GM23338 (cell line): ENCODE measurements at regions not wholly inside any gene's neighbourhood (a gene's known extent, or its start where the extent isn't known, plus 50 kb on each side); places are given as distances from the start of the nearest gene placed in this dataset.

ENCODE experiments used
- CREB1 ChIP-seq: fragments of 250-450 bp; sonication (Bioruptor Pico); IDR thresholded peaks from 2 replicates; pipeline ENCODE4 v1.5.0; 2020; ENCODE audit warnings: low read depth, mild to moderate bottlenecking, moderate library complexity
- CTCF ChIP-seq, 2 experiments: fragments of 200-600 bp in 1 of 2; sonication (generic) in 1 of 2; conservative IDR thresholded peaks; 2 replicates each; pipeline versions ENCODE4 v1.5.1 to v1.6.1; 2016 to 2017; ENCODE audit warnings: antibody characterized with exemption in 2 of 2, low read depth in 2 of 2, mild to moderate bottlenecking in 2 of 2, moderate library complexity in 1 of 2
- ETS1 ChIP-seq: IDR thresholded peaks from 2 replicates; pipeline ENCODE4 v1.6.1; 2016; ENCODE audit warnings: antibody characterized with exemption
- EZH2 ChIP-seq: fragments of 200-600 bp; sonication (generic); IDR thresholded peaks from one replicate; pipeline ENCODE4 v1.8.0; 2017; ENCODE audit warnings: antibody characterized with exemption, mild to moderate bottlenecking, low read depth; ENCODE audit not compliant: unreplicated experiment
- EZH2phosphoT487 ChIP-seq: fragments of 200-600 bp; sonication (generic); IDR thresholded peaks from one replicate; pipeline ENCODE4 v1.8.1; 2018; ENCODE audit warnings: antibody characterized with exemption; ENCODE audit not compliant: unreplicated experiment
- POLR2AphosphoS5 ChIP-seq: IDR thresholded peaks from 2 replicates; pipeline ENCODE4 v1.6.1; 2016; ENCODE audit warnings: antibody characterized with exemption, low read depth
- REST ChIP-seq: IDR thresholded peaks from one replicate; pipeline ENCODE4 v1.6.1; 2018; ENCODE audit warnings: antibody characterized with exemption; ENCODE audit not compliant: unreplicated experiment

- no peak for TF ChIP-seq ETS1
- no peak for TF ChIP-seq CTCF (conservative IDR thresholded peaks at IDR 0.05; ENCODE audit: low read depth in 2 of 2)
- TF ChIP-seq POLR2AphosphoS5, result no peak
- no peak for TF ChIP-seq EZH2
- TF ChIP-seq EZH2phosphoT487, result no peak
- no peak for TF ChIP-seq REST
- no peak for TF ChIP-seq CREB1
Observed at GRCh38 chr18:46426021-46426678, 230.9 kb downstream of the LOXHD1 start.
